MV-4-11 (cell line): ENCODE measurements at regions not wholly inside any gene's neighbourhood (a gene's known extent, or its start where the extent isn't known, plus 50 kb on each side); places are given as distances from the start of the nearest gene placed in this dataset.
"Not testable (repeated sequence)": the region's sequence is repeated elsewhere in the genome, so short reads cannot be mapped to it uniquely, and the experiment has no call there.

ENCODE experiments used
- DNase-seq: peaks from one replicate; lab custom pipeline; 2025; lab: John Stamatoyannopoulos, UW

DNA sequence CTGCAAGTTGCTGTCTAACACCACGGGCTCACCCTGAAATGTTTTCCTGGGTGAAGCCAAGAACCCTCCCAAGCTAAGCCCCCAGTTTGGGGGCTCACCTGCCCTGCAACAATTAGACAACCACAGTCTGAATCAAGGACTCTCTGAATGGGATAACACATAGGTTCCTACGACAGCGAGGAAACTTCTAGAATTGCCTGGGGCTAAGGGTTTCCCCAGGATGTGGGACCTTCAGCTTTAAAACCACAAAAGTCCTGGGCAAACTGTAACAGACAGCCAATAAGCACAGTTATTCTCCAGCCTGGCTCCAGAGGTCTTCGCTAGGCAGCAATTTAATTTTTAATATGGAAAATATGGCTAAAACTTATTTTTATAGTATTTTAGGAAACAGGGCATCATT is 162.6 kb downstream of the PRKX start:
- no peak for DNase-seq

DNA sequence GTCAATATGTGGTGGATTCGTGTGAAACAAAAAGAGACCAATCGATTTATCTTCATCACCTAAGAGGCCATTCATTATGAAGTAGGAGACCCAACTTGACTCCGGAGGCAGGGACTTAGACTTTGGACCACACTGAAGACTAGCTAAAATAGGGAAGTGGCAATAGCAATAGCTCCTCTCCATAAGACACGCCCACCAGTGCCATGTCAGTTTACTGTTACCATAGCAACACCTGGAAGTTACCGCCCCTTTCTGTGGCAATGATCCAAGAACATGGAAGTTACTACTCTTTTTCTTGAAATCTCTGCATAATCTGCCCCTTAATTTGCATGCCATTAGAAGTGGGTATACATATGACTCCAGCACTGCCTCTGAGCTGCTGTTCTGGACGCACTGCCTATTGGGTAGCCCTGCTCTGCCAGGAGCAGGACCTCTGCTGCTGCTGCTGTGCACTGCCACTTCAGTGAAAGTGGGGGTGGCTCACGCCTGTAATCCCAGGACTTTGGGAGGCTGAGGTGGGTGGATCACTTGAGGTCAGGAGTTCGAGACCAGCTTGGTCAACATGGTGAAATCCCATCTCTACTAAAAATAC is 163.2 kb downstream of the PRKX start:
- peak; percentile 79 for DNase-seq

GRCh38 chrX:3549411-3549911 is 164.0 kb downstream of the PRKX start:
- DNase-seq = peak; percentile 46

GRCh38 chrX:3548765-3549391 is 164.6 kb downstream of the PRKX start:
- peak; percentile 70 for DNase-seq

DNA sequence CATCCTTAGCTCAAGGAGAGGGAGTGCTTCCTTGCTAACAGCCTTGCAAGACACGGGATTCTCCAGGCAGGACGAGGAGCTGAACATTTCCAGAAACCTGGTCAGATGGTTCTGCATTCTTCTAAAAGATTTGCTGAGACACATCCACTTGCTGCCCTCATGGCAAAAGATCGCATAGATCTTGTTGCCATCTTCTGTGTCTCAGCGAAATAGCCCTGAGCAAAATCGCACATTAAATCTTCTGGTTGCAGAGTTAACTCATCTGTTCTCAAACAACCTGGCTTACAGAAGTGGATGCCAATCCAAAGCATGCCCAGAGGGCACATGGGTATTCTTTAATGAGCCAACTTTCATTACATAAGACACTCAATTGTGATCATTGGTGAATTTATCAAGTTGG is 167.5 kb downstream of the PRKX start:
- no peak for DNase-seq

- DNase-seq = no peak
These were observed 172.1 kb downstream of the PRKX start for GRCh38 chrX:3541336-3541735.

DNA sequence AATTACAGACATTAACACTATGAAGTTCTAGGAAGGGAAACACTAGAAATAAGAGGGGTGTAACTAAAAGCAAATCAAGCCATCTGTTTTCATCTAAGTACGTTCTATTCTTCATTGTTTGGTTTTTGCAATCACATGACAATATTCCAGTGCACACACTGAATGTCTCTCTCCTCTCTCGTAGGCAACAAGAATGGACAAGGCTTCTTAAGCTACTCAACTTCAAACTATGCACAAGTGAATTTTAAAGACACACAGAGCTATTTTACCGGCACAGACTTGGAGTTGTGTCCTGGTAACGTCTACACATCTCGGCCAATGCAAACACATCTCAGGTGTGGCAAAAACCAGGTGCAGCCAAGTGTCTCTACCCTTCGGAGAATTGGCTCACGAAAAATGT is 173.3 kb downstream of the PRKX start:
- DNase-seq = no peak

DNA sequence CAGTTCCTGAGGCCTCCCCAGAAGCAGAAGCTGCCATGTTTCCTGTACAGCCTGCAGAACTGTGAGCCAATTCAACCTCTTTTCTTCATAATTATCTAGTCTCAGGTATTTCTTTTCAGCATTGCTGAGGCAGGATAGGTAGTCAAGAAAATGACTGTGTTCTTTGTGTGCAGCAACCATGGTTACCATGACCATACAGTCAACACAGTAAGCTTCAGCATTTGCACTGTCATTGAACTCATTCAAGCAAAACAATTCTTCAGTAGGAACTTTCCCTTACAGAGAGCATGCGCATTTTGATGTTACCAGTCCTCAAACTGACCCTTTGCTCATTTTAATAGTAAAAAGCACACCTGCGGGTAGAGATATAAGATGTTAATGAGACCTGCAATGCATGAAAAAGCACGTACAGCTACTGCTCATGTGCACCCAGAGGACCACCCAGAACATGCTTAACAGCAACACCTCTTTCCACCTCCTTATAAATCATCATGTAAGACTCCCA is 180.8 kb downstream of the PRKX start:
- no peak for DNase-seq

DNA sequence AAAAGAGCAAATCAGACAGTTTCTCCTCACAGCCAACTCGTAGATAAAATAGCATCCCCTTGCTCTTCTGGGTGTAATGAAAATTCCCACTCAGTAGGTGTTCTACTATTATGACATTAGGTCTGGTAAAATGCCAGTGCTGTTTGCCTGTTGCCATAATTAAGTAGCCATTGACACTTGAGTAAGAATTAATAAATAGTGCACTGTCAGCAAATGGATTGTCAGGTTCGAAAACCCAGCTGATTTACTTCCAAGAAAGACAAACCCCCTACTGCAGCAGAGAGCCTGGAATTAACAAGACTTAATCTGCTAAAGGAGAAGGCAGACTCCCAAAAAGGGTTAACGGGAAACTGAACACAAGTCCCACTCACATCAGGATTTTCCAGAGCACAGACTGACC is 182.0 kb downstream of the PRKX start:
- DNase-seq = not testable (repeated sequence)

DNA sequence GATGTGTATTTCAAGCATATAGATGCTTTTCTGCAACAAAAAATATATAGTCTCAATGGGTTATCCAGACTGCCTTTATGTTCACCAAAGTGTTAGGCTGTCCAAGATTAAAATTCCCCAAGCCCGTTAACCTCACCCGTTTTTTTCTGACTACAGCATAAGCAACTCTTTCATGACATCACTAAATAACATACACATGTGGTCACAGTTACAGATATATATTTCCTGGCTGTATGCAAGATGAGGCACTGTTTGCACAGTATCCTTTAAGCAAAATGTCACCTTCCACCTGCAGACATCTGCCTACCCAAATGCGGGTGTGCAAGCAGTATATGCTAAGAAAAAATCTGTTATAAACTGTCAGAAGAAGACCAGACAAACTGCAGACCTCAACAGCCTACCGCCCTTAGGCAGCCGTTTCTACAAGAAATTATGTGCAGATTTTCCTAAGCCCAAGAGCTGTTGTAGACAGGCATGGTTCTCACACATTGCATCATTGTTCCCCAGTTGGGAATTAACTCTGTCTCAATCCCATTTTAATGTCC is 183.1 kb upstream of the MXRA5 start:
- no peak for DNase-seq

GRCh38 chrX:3527811-3528210 is 181.4 kb upstream of the MXRA5 start:
- DNase-seq = no peak

DNA sequence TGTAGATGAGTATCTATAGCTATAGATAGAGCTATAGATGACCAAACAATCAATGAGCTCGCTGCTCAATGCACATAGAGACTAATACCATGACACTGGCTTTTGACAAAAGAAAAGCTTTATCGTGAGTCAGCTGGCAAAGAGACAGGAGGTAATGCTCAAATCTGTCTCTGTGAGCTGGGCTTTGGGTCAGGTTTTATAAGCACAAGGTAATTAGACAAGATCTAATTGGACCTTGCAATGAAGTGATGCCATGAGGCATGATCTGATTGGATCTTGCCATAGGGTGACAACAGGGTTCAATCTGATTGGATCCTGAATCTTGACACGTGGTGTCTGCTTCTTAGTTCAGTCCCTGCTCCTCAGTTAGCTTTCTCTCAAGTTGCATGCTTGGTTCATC is 180.7 kb upstream of the MXRA5 start:
- DNase-seq = no peak

DNA sequence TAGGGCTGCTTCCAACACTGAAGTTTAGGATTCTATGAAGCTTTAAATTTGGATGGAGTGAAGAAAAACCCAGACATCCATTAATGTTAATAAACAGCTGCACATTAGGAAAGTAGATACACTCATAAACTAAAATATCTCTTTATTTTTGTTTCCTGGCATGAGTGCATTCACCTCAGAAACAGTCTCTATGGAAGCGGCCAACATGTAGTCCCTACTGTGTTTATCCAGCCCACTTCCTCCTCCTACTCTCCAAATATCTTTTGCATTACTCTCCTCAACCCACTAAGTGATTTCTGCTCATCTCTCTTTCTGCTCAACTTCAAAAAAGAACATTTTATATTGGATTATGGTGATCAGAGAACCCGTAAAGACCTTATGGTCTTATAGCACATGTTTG is 180.3 kb upstream of the MXRA5 start:
- DNase-seq = no peak

DNA sequence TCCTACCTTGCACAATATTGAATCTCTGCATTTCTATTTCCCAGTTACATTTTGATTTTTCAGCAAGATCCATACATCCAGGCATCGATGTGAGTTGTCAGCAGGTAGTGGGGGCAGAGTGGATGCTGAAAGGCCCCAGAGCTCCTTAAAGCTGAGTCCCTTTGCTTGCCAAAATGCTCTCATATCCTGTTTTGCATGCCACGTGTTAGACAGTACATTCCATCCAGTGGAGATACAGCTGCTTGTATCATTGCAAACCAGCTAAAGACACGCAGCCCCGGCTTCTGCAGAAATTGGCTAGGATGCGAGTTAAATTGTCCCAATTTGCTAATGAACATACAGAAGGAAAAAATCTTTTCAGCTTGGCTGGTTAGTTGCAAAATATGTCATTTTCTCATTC is 179.6 kb upstream of the MXRA5 start:
- no peak for DNase-seq

DNA sequence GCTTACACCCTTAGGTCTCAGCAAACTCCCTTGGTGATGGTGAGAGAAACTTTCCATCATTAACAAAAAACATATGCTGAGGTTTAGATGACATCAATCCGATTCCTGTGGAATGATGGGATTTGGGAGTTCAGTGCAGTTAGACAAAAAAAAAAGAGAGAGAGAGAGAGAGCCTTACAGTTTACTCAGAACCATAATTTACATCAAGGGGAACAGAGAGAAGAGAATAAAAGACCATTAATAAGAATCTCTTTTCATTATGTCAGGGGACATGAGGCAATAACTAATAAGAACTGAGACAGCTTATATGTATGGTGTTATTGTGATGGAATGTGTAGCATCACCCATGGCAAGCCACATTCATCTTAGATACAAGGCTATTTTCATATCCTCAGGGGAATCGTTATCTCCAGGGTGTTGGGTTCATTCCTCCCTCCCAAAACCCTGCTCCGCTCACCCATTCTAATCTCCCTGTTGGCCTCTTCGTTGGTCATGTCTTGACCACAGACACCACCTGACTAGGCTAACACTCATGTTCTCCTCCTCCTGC is 175.7 kb upstream of the MXRA5 start:
- DNase-seq = peak; percentile 76

- DNase-seq = no peak
These were observed 174.9 kb upstream of the MXRA5 start for GRCh38 chrX:3521396-3521795.

DNA sequence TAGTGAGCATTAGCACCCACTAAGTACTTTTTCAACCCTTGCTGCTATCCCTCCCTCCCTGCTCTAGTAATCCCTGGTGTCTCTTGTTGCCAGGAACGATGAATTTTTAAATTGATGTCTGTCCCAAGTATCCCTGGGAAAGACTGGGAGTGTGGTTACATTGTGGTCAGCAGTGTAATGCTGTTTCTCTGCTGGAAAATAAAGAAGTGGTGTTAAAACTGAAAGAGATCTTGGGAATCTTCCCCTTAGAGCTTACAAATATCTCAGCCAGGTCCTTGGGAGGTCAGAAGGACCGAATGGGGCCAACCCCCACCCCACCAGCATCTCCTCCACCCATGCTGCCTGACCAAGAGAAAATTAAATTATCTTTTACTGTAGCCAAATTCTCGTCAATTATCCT is 174.5 kb upstream of the MXRA5 start:
- no peak for DNase-seq

- no peak for DNase-seq
These were observed 174.0 kb upstream of the MXRA5 start for GRCh38 chrX:3520458-3520857.

GRCh38 chrX:3519384-3519783 is 172.9 kb upstream of the MXRA5 start:
- DNase-seq = not testable (repeated sequence)

DNA sequence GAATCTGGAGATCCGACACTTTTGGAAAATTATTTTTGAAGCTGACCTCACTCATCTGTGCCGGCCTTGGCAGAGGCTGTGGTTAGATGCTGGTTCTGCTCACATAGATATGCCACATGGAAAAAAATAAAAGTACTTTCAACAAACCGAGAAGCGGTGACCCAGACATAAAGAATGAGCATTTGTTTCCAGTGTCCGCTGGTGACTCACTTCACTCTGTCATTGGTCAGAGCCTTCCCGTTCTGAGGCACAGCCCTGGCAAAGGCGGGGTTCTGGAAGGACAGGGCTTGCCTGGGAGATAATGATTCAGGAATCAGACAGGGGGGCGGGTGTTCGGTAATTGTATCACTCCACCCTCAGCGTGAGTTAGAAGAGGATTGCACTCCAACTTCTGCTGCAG is 172.4 kb upstream of the MXRA5 start:
- peak; percentile 48 for DNase-seq

GRCh38 chrX:3516051-3516541 is 169.6 kb upstream of the MXRA5 start:
- peak; percentile 68 for DNase-seq

- DNase-seq = no peak
These were observed 168.5 kb upstream of the MXRA5 start for GRCh38 chrX:3514996-3515395.

- DNase-seq = not testable (repeated sequence)
These were observed 165.7 kb upstream of the MXRA5 start for GRCh38 chrX:3512150-3512549.
